ENCODE measurements at regions not wholly inside any gene's neighbourhood (a gene's known extent, or its start where the extent isn't known, plus 50 kb on each side); places are given as distances from the start of the nearest gene placed in this dataset.

GRCh38 chr10:128632694-128633093 is 506.5 kb upstream of the MKI67 start:
- no peak for TF ChIP-seq POLR2A (IDR thresholded peaks at IDR 0.05; ENCODE audit: low read length)
- no peak for TF ChIP-seq GATA1 (IDR thresholded peaks at IDR 0.05; ENCODE audit: low read depth, low read length)

Measured in erythroblast (primary cell).